WI38 (cell line): ENCODE measurements at regions not wholly inside any gene's neighbourhood (a gene's known extent, or its start where the extent isn't known, plus 50 kb on each side); places are given as distances from the start of the nearest gene placed in this dataset.

Experiments used
- H3K4me3 ChIP-seq: 2 replicates; pipeline ENCODE4 v1.5.1; 2011; ENCODE audit warnings: low read depth, mild to moderate bottlenecking, control low read depth, low read length
- CTCF ChIP-seq: IDR thresholded peaks from 2 replicates; pipeline ENCODE4 v1.5.1; 2012; ENCODE audit warnings: low read depth, mild to moderate bottlenecking, control low read depth, low read length

- no peak for TF ChIP-seq CTCF
These were observed 668.1 kb downstream of the SLC16A7 start for GRCh38 chr12:60263836-60264493.

DNA sequence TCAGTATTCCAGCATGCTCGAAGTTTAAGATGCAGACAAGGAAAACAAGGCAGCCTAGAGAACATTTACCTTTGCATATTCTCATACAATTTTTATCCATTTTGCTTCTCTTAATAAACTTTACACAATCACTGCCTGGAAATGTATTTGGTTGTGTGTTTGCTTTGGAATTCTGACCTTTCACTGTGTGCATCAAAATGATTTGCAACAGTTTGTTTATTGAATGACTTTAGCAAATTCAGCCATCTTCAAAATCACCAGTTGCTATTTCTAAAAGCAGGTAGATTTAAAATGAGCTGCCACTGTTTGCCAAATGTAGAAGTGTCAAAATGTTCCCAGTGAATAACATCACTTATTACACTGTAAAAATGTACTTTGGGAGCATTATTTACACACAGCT is 669.9 kb downstream of the SLC16A7 start:
- no peak for TF ChIP-seq CTCF
- H3K4me3 ChIP-seq = no peak overlapping the region

More at GRCh38 chr12:60263836-60264493, 668.1 kb downstream of the SLC16A7 start:
- H3K4me3 ChIP-seq = no peak overlapping the region

DNA sequence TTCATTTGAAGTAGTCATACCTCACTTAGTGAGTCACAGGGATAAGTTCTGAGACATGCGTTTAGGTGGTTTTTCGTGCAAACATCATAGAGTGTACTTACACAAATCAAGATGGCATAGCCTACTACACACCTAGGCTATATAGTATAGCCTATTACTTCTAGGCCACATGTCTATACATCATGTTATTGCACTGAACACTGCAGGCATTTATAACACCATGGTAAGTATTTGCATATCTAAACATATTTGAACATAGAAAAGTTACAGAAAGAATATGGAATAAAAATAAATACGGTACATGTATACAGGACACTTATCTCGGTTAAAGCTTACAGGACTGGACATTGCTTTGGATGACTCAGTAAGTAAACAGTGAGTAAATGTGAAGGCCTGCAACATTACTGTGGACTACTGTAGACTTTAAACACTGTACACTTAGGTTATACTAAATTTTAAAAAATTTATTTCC is 670.6 kb downstream of the SLC16A7 start:
- H3K4me3 ChIP-seq = no peak overlapping the region
- TF ChIP-seq CTCF = no peak

DNA sequence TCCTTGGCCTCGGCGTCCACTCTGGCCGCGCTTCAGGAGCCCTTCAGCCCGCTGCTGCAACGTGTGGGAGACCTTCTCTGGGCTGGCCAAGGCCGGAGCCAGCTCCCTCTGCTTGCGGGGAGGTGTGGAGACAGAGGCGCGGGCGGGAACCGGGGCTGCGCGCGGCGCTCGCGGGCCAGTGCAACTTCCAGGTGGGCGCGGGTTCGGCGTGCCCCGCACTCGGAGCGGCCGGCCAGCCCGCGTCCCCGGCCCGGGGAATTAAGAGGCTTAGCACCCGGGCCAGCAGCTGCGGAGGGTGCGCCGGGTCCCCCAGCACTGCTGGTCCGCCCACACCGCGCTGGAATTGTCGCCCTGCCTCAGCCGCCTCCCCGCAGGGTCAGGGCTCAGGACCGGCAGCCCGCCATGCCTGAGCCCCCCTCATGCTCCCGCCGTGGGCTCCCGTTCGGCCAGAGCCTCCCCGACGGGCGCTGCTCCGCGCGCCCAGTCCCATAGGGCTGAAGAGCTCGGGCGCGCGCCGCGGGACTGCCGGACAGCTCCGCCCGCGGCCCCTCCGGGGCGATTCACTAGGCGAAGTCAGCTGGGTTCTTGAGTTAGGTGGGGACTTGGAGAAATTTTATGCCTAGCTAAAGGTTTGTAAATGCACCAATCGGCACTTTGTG is 673.9 kb downstream of the SLC16A7 start:
- no peak for TF ChIP-seq CTCF
- H3K4me3 ChIP-seq = no peak overlapping the region

- TF ChIP-seq CTCF = no peak
- no peak overlapping the region for H3K4me3 ChIP-seq
These were observed 676.0 kb downstream of the SLC16A7 start for GRCh38 chr12:60271816-60272215.

DNA sequence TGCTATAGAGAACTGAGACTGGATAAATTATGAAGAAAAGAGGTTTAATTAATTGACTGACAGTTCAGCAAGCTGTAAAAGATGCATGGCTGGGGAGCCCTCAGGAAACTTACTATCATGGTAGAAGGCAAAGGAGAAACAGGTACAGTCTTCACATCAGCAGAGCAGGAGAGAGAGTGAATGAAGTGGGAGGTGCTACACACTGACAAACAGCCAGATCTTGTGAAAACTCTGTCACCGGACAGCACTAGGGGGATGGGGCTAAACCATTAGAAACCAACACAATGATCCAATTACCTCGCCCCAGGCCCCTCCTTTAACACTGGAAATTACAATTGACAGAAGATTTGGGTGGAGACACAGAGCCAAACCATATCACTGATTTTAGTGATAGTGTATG is 682.4 kb downstream of the SLC16A7 start:
- no peak for TF ChIP-seq CTCF

GRCh38 chr12:60279221-60279620 is 683.4 kb downstream of the SLC16A7 start:
- TF ChIP-seq CTCF = no peak
- no peak overlapping the region for H3K4me3 ChIP-seq

More for the DNA sequence above, 682.4 kb downstream of the SLC16A7 start:
- no peak overlapping the region for H3K4me3 ChIP-seq
